ENCODE measurements at regions not wholly inside any gene's neighbourhood (a gene's known extent, or its start where the extent isn't known, plus 50 kb on each side); places are given as distances from the start of the nearest gene placed in this dataset.

DNA sequence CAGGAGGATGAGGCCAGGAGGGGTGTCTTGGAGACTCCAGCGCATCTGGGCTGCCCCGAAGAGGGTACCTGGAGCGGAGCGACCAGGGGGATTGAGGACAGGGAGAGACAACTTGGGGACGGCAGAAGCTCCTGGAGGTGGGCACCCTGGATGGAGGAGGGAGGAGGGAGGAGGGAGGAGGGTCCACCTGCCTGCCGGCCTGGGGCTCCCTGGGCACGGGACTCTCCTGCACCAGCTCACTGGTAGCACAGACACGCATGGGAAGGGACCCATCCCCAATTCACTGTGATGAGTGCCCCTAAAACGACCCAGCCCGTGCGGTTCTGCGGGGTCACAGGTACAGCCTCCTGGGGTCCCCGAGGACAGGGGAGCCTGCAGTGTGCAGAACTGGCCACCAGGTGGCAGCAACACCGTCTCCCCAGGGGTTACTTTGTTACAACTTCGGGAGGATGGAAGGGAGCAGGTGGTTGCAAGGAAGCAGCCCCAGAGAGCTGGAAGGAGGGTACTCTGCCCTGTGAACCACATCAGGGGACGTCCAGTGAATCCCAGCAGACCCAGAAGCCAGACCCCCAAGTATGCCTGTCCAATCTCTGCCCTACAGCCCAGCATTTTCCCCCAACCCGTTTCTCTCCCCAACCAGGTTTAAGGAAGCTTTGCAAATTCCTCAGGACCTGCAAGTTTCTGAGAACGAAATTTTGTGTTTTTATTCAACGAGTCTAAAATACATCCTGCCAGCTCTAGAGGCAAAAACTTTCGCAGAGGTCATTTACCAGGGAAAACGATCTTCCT is 482.4 kb downstream of the NPHP4 start:
- intact Hi-C loops (cut with DNase I; ENCODE audit: low total_unique reads) = loop anchor here (10.0 kb wide), 2 partner anchors 245 to 465 kb away; no protein-coding TSS in a partner anchor
- WGBS, 2 donors = 37 to 46% methylated on average over 11 to 21 of the region's 21 CpGs
- Histone ChIP-seq H3K27me3 (no peaks in the 10 kb centered on the region), H3K27ac (no peak overlapping the region), H3K36me3 (ENCODE audit: low read depth, missing control alignments) (no peaks in the 10 kb centered on the region), H3K9me3 (no peaks in the 10 kb centered on the region), H3K4me1 (peaks cover 4% of the 10 kb centered on the region), H3K4me3 (no peak overlapping the region)
- peak; percentile 72 for DNase-seq
- TF ChIP-seq, protein P1, sequence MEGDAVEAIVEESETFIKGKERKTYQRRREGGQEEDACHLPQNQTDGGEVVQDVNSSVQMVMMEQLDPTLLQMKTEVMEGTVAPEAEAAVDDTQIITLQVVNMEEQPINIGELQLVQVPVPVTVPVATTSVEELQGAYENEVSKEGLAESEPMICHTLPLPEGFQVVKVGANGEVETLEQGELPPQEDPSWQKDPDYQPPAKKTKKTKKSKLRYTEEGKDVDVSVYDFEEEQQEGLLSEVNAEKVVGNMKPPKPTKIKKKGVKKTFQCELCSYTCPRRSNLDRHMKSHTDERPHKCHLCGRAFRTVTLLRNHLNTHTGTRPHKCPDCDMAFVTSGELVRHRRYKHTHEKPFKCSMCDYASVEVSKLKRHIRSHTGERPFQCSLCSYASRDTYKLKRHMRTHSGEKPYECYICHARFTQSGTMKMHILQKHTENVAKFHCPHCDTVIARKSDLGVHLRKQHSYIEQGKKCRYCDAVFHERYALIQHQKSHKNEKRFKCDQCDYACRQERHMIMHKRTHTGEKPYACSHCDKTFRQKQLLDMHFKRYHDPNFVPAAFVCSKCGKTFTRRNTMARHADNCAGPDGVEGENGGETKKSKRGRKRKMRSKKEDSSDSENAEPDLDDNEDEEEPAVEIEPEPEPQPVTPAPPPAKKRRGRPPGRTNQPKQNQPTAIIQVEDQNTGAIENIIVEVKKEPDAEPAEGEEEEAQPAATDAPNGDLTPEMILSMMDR (IDR thresholded peaks at IDR 0.05) = peak; percentile 91 to 99 (median 95)
- TF ChIP-seq POLR2A (IDR thresholded peaks at IDR 0.05) = no peak

DNA sequence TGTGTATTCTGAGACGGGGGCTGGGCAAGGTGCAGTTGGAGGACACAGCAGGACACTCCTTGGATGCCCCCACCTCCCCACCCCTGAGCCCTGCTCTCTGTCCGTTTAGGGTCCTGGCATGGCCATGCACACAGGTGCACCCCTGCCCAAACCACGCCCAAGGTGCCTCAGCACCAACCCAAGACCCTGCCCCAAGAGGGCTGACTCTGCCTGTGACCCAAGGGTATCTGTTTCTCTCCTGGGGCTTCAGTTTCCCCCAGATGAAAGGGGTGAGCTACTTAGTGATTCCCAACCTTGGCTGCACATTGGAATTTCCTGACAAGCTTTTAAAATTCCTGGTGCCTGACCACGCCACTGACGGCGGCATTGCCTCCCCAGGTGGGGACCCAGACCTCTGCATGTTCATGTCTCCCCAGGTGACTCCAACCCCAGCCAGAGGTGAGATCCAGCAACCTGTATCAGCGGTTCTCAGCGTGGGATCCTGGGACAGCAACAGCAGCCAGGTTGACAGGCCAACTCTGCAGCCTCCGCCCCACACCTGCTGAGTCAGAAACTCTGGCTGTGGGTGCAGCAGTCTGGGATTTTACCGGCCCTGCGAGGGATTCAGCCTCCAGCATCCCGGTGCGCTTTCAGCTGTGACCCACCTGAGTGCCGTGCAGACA is 483.4 kb downstream of the NPHP4 start:
- intact Hi-C loops (cut with DNase I; ENCODE audit: low total_unique reads) = loop anchor here (10.0 kb wide), 1 partner anchor 466 kb away; no protein-coding TSS in a partner anchor
- WGBS, 2 donors = 89 to 92% methylated on average over 6 to 14 of the region's 14 CpGs
- TF ChIP-seq, protein P1 (IDR thresholded peaks at IDR 0.05) = no peak
- TF ChIP-seq POLR2A (IDR thresholded peaks at IDR 0.05) = no peak
- no peaks in the 10 kb centered on the region for H3K36me3 ChIP-seq (ENCODE audit: low read depth, missing control alignments)
- no peak overlapping the region for H3K27ac ChIP-seq
- peaks cover 4% of the 10 kb centered on the region for H3K4me1 ChIP-seq
- H3K27me3 ChIP-seq = no peaks in the 10 kb centered on the region
- no peaks in the 10 kb centered on the region for H3K9me3 ChIP-seq
- H3K4me3 ChIP-seq = no peak overlapping the region
- no peak for DNase-seq

DNA sequence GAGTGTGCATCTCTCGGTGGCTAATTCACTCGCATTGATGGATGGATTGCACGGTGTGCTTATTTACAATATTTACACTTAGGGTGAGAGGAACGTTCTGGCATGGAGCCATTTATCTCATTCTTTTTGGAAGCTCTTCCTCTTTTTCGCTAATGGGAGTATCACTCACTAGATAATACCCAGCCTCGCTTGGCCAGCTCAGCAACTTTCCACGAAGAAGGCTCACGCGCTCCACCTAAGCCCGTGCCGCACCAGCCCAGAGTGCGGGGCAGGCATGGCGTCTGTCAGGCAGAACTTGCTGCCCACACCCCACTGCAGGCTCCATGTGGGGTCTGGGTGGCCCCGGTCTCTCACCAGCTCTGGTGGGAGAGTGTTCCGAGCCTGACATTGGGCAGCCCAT is 484.9 kb downstream of the NPHP4 start:
- no peak for DNase-seq
- no peak overlapping the region for H3K27ac ChIP-seq
- no peaks in the 10 kb centered on the region for H3K9me3 ChIP-seq
- intact Hi-C loops (cut with DNase I; ENCODE audit: low total_unique reads) = loop anchor here (10.0 kb wide), 1 partner anchor 467 kb away; no protein-coding TSS in a partner anchor
- H3K4me1 ChIP-seq = peaks cover 4% of the 10 kb centered on the region
- 39 to 56% methylated on average over 13 to 14 of the region's 15 CpGs for WGBS, 2 donors
- H3K27me3 ChIP-seq = no peaks in the 10 kb centered on the region
- no peak overlapping the region for H3K4me3 ChIP-seq
- H3K36me3 ChIP-seq (ENCODE audit: low read depth, missing control alignments) = no peaks in the 10 kb centered on the region
- TF ChIP-seq POLR2A (IDR thresholded peaks at IDR 0.05) = no peak
- TF ChIP-seq, protein P1 (IDR thresholded peaks at IDR 0.05) = no peak

DNA sequence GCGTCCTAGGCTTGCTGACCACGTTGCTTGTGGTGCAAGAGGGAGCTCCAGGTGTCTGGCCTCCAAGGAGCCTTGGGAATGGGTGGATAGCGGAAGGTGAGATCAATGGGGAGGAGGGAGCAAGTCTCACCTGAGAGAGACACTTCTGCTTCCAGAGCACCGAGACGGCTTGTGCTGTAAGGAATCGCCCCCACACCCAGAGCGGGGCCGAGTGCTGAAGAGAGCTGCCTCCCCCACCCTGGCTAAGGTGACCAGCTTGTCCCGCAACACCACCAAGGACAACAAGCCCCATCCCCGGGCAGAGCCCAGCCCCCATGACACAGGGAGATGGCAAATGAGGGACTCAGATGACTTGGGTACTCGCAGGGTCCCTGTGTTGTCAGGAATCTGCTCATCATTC is 485.6 kb downstream of the NPHP4 start:
- Histone ChIP-seq H3K27ac (no peak overlapping the region), H3K4me3 (no peak overlapping the region), H3K27me3 (no peaks in the 10 kb centered on the region), H3K4me1 (peaks cover 4% of the 10 kb centered on the region), H3K9me3 (no peaks in the 10 kb centered on the region), H3K36me3 (ENCODE audit: low read depth, missing control alignments) (no peaks in the 10 kb centered on the region)
- TF ChIP-seq, protein P1 (IDR thresholded peaks at IDR 0.05) = no peak
- TF ChIP-seq POLR2A (IDR thresholded peaks at IDR 0.05) = no peak
- intact Hi-C loops (cut with DNase I; ENCODE audit: low total_unique reads) = loop anchor here (10.0 kb wide), 1 partner anchor 468 kb away; no protein-coding TSS in a partner anchor
- DNase-seq = no peak
- WGBS, 2 donors = 72 to 87% methylated on average over 8 to 11 of the region's 11 CpGs
